HCT116 (cell line): ENCODE measurements at regions not wholly inside any gene's neighbourhood (a gene's known extent, or its start where the extent isn't known, plus 50 kb on each side); places are given as distances from the start of the nearest gene placed in this dataset.

Experiments
- ATAC-seq: fragments of 200-7000 bp; cut with Tn5 transposase; 2 replicates; pipeline ENCODE4 v1.9.1; 2020; ENCODE audit warnings: mild to moderate bottlenecking, moderate library complexity
- BruUV-seq: library from RNA; stranded (reverse); fragments of 400-500 nt; replicated peaks from 2 replicates; lab custom pipeline; 2021; lab: Mats Ljungman, UMichigan
- CTCF ChIA-PET: fragments of 300-600 bp; sonication (Branson Sonifier 250); formaldehyde crosslinking; loops from one replicate; lab custom pipeline; 2021; ENCODE audit warnings: antibody characterized with exemption; lab: Charles Lee
- POLR2A ChIA-PET: fragments of 300-600, 350-600 bp; sonication (Branson Sonifier 250); formaldehyde crosslinking; loops from one replicate; lab custom pipeline; 2021; ENCODE audit warnings: antibody characterized with exemption; lab: Charles Lee
- RAD21 ChIA-PET, 2 experiments: fragments of 300-600 bp; sonication (Branson Sonifier 250); formaldehyde crosslinking; loops; one replicate each; lab custom pipeline; 2023; ENCODE audit warnings: low total read pairs in 2 of 2; ENCODE audit not compliant: uncharacterized antibody in 2 of 2, unreplicated experiment in 2 of 2, low non-redundant PET in 1 of 2; lab: Charles Lee
- DNase-seq: peaks from one replicate; pipeline ENCODE4 v3.0.0-alpha.2; 2010; ENCODE audit warnings: low read depth, low spot score
- H2AFZ ChIP-seq: fragments of 200-600 bp; shearing (Covaris generic), sonication (generic); 2 replicates; pipeline ENCODE4 v1.6.1; 2017; ENCODE audit warnings: low read depth, mixed run types, mixed read lengths, antibody characterized with exemption, low read length; ENCODE audit not compliant: poor library complexity, severe bottlenecking
- H3K27ac ChIP-seq: 2 replicates; pipeline ENCODE4 v1.5.1; 2012; ENCODE audit warnings: low read depth, low read length
- H3K27me3 ChIP-seq: fragments of 200-600 bp; sonication (generic); 2 replicates; pipeline ENCODE4 v1.6.1; 2016; ENCODE audit warnings: mixed run types, low read length, mixed read lengths; ENCODE audit not compliant: insufficient read depth
- H3K36me3 ChIP-seq, 2 experiments: fragments of 200-500 bp in 1 of 2; fragments of 200-600 bp in 1 of 2; sonication (Bioruptor generic) in 1 of 2; sonication (generic) in 1 of 2; 2 replicates each; pipeline versions ENCODE4 v1.5.1 to v1.6.1; 2014 to 2016; ENCODE audit warnings: low read length in 2 of 2, inconsistent platforms in 1 of 2, mixed read lengths in 1 of 2, mixed run types in 1 of 2; ENCODE audit not compliant: insufficient read depth in 2 of 2, control insufficient read depth in 1 of 2
- H3K4me1 ChIP-seq, 2 experiments: fragments of 200-600 bp in 1 of 2; sonication (generic) in 1 of 2; 2 replicates each; pipeline versions ENCODE4 v1.5.1 to v1.6.1; 2012 to 2017; ENCODE audit warnings: low read length in 2 of 2, inconsistent platforms in 1 of 2, mild to moderate bottlenecking in 1 of 2, mixed read lengths in 1 of 2, mixed run types in 1 of 2, moderate library complexity in 1 of 2; ENCODE audit not compliant: insufficient read depth in 2 of 2, control insufficient read depth in 1 of 2
- H3K4me2 ChIP-seq: fragments of 200-600 bp; sonication (generic); 2 replicates; pipeline ENCODE4 v1.6.1; 2017; ENCODE audit warnings: mixed run types, low read length, mixed read lengths
- H3K4me3 ChIP-seq, 2 experiments: fragments of 200-600 bp in 1 of 2; sonication (generic) in 1 of 2; replicated peaks in 1 of 2; 2 replicates each; pipeline ENCODE4 v1.5.1; 2011 to 2016; ENCODE audit warnings: low read length in 2 of 2, control low read depth in 1 of 2, low read depth in 1 of 2, mild to moderate bottlenecking in 1 of 2, mixed read lengths in 1 of 2, mixed run types in 1 of 2
- H3K79me2 ChIP-seq: fragments of 200-600 bp; sonication (generic); 2 replicates; pipeline ENCODE4 v1.6.1; 2017; ENCODE audit warnings: mild to moderate bottlenecking, mixed run types, low read length, moderate library complexity, mixed read lengths; ENCODE audit not compliant: insufficient read depth
- H3K9ac ChIP-seq: fragments of 200-600 bp; sonication (generic); 2 replicates; pipeline ENCODE4 v1.6.1; 2016; ENCODE audit warnings: low read length, mixed read lengths
- H3K9me2 ChIP-seq: fragments of 200-600 bp; sonication (generic), shearing (Covaris generic); 2 replicates; pipeline ENCODE4 v1.6.1; 2017; ENCODE audit warnings: mixed run types, mild to moderate bottlenecking, moderate library complexity; ENCODE audit not compliant: insufficient read depth
- H3K9me3 ChIP-seq, 2 experiments: fragments of 200-500 bp in 1 of 2; fragments of 200-600 bp in 1 of 2; sonication (Bioruptor generic) in 1 of 2; sonication (generic) in 1 of 2; 2 replicates each; pipeline ENCODE4 v1.6.1; 2014 to 2017; ENCODE audit warnings: low read length in 2 of 2, mixed read lengths in 2 of 2, inconsistent platforms in 1 of 2, low read depth in 1 of 2, mild to moderate bottlenecking in 1 of 2, mixed run types in 1 of 2, moderate library complexity in 1 of 2; ENCODE audit not compliant: control insufficient read depth in 1 of 2, insufficient read depth in 1 of 2
- H4K20me1 ChIP-seq: fragments of 200-600 bp; sonication (generic), shearing (Covaris generic); 2 replicates; pipeline ENCODE4 v1.6.1; 2017; ENCODE audit warnings: mixed run types, mild to moderate bottlenecking, moderate library complexity; ENCODE audit not compliant: insufficient read depth
- CBX3 ChIP-seq: IDR thresholded peaks from 2 replicates; pipeline ENCODE4 v1.6.1; 2012; ENCODE audit warnings: low read depth
- CEBPB ChIP-seq: IDR thresholded peaks from 2 replicates; pipeline ENCODE4 v1.6.1; 2012; ENCODE audit warnings: low read depth
- EGR1 ChIP-seq: IDR thresholded peaks from 2 replicates; pipeline ENCODE4 v1.6.1; 2012; ENCODE audit warnings: low read depth
- ELF1 ChIP-seq: IDR thresholded peaks from 2 replicates; pipeline ENCODE4 v1.6.1; 2012; ENCODE audit warnings: low read depth, borderline replicate concordance
- EZH2phosphoT487 ChIP-seq: fragments of 200-600 bp; IDR thresholded peaks from 2 replicates; pipeline ENCODE4 v1.6.1; 2018; ENCODE audit warnings: antibody characterized with exemption, borderline replicate concordance
- FOSL1 ChIP-seq: IDR thresholded peaks from 2 replicates; pipeline ENCODE4 v1.6.1; 2012; ENCODE audit warnings: low read depth
- POLR2A ChIP-seq: IDR thresholded peaks from 2 replicates; pipeline ENCODE4 v1.7.0; 2011; ENCODE audit warnings: borderline replicate concordance; ENCODE audit not compliant: insufficient read depth, insufficient read length; ENCODE audit errors: extremely low read depth
- POLR2AphosphoS5 ChIP-seq: IDR thresholded peaks from 2 replicates; pipeline ENCODE4 v1.6.1; 2011; ENCODE audit warnings: mild to moderate bottlenecking, low read depth, low read length, moderate library complexity
- SIN3A ChIP-seq: IDR thresholded peaks from 2 replicates; pipeline ENCODE4 v1.6.1; 2012; ENCODE audit warnings: low read depth
- SP1 ChIP-seq: IDR thresholded peaks from 2 replicates; pipeline ENCODE4 v1.6.1; 2012; ENCODE audit warnings: low read depth
- SRF ChIP-seq: IDR thresholded peaks from 2 replicates; pipeline ENCODE4 v1.6.1; 2012; ENCODE audit warnings: low read depth
- YY1 ChIP-seq: IDR thresholded peaks from 2 replicates; pipeline ENCODE4 v1.6.1; 2011; ENCODE audit warnings: low read length, low read depth, moderate library complexity, mild to moderate bottlenecking; ENCODE audit not compliant: insufficient replicate concordance; ENCODE audit errors: extremely low read depth
- ZFX ChIP-seq: fragments of 450-650 bp; IDR thresholded peaks from 2 replicates; pipeline ENCODE4 v1.6.1; 2017
- ZNF274 ChIP-seq: fragments of 200-500 bp; sonication (Bioruptor generic); IDR thresholded peaks from 2 replicates; pipeline ENCODE4 v1.6.1; 2014; ENCODE audit warnings: mild to moderate bottlenecking, low read depth, low read length, inconsistent platforms
- intact Hi-C: fragments of 100-400 bp; cut with micrococcal nuclease; formaldehyde crosslinking; loops from 2 replicates; pipeline ENCODE4 v1.10.0; 2022
- TF ChIP-seq, protein P1 (sequence below): IDR thresholded peaks from 2 replicates; pipeline ENCODE4 v1.6.1; 2012; ENCODE audit warnings: low read depth
- TF ChIP-seq, protein P2 (sequence below): IDR thresholded peaks from 2 replicates; pipeline ENCODE4 v1.6.1; 2012
- TF ChIP-seq, protein P3 (sequence below): IDR thresholded peaks from 2 replicates; pipeline ENCODE4 v1.6.1; 2012

DNA sequence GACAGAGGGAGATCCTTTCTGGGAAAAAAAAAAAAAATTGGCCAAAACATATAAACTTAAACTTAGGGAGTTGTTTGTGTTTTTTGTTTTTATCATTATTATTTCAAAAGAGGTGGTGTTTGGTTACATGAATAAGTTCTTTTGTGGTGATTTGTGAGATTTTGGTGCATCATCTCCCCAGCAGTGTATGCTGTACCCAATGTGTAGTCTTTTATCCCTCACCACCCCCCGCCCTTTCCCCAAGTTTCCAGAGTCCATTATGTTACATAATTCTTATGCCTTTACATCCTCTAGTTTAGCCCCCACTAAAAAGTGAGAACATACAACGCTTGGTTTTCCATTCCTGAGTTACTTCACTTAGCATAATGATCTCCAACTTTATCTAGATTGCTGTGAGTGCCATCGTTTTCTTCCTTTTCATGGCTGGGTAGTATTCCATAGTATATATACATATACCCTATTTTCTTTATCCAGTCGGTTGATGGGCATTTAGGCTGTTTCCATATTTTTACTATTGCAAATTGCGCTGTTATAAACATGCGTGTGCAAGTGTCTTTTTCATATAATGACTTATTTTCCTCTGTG lies 148.1 kb upstream of the ZNF92 start:
- ChIA-PET POLR2A (no interaction called here), RAD21 (no interaction called here), CTCF (no interaction called here)
- Histone ChIP-seq H4K20me1 (no peaks in the 10 kb centered on the region), H3K9me3 (no peaks in the 10 kb centered on the region), H3K79me2 (no peaks in the 10 kb centered on the region), H3K4me1 (no peaks in the 10 kb centered on the region), H3K4me2 (no peak overlapping the region), H3K27ac (no peak overlapping the region), H2AFZ (no peak overlapping the region), H3K27me3 (no peaks in the 10 kb centered on the region), H3K4me3 (no peak overlapping the region), H3K36me3 (no peaks in the 10 kb centered on the region; a peak in 1 of 4 replicates), H3K9ac (no peak overlapping the region), H3K9me2 (no peaks in the 10 kb centered on the region)
- intact Hi-C loops = loop anchor here (10.0 kb wide), 1 partner anchor 561 kb away; the partner anchor contains the start of gene ZNF107
- TF ChIP-seq ELF1 (no peak), FOSL1 (no peak), ZNF274 (no peak), POLR2AphosphoS5 (no peak), SIN3A (no peak), EGR1 (no peak), SRF (no peak), SP1 (no peak), CBX3 (no peak), CEBPB (no peak), ZFX (no peak), EZH2phosphoT487 (no peak), POLR2A (no peak), YY1 (no peak)
- TF ChIP-seq, protein P1, sequence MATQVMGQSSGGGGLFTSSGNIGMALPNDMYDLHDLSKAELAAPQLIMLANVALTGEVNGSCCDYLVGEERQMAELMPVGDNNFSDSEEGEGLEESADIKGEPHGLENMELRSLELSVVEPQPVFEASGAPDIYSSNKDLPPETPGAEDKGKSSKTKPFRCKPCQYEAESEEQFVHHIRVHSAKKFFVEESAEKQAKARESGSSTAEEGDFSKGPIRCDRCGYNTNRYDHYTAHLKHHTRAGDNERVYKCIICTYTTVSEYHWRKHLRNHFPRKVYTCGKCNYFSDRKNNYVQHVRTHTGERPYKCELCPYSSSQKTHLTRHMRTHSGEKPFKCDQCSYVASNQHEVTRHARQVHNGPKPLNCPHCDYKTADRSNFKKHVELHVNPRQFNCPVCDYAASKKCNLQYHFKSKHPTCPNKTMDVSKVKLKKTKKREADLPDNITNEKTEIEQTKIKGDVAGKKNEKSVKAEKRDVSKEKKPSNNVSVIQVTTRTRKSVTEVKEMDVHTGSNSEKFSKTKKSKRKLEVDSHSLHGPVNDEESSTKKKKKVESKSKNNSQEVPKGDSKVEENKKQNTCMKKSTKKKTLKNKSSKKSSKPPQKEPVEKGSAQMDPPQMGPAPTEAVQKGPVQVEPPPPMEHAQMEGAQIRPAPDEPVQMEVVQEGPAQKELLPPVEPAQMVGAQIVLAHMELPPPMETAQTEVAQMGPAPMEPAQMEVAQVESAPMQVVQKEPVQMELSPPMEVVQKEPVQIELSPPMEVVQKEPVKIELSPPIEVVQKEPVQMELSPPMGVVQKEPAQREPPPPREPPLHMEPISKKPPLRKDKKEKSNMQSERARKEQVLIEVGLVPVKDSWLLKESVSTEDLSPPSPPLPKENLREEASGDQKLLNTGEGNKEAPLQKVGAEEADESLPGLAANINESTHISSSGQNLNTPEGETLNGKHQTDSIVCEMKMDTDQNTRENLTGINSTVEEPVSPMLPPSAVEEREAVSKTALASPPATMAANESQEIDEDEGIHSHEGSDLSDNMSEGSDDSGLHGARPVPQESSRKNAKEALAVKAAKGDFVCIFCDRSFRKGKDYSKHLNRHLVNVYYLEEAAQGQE = no peak
- TF ChIP-seq, protein P2, sequence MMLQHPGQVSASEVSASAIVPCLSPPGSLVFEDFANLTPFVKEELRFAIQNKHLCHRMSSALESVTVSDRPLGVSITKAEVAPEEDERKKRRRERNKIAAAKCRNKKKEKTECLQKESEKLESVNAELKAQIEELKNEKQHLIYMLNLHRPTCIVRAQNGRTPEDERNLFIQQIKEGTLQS = no peak
- TF ChIP-seq, protein P3, sequence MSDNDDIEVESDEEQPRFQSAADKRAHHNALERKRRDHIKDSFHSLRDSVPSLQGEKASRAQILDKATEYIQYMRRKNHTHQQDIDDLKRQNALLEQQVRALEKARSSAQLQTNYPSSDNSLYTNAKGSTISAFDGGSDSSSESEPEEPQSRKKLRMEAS = no peak
- BruUV-seq = no TSS peak
- DNase-seq (no peak), ATAC-seq (no peak)
